CD14-positive monocyte (primary cell): ENCODE measurements at regions not wholly inside any gene's neighbourhood (a gene's known extent, or its start where the extent isn't known, plus 50 kb on each side); places are given as distances from the start of the nearest gene placed in this dataset.

Source experiments
- DNase-seq, 3 donors: peaks; one replicate each; pipeline ENCODE4 v3.0.0-alpha.2; 2011 to 2022
- H2AFZ ChIP-seq: 2 replicates; pipeline ENCODE4 v1.6.0; 2012; ENCODE audit warnings: mild to moderate bottlenecking, low read depth, low read length, inconsistent platforms; ENCODE audit not compliant: insufficient read depth, poor library complexity, severe bottlenecking
- H3K27ac ChIP-seq, 2 donors: 1 replicate in 1 of 2; 2 replicates in 1 of 2; pipeline ENCODE4 v1.5.1; 2012 to 2013; ENCODE audit warnings: low read length in 2 of 2, control low read depth in 1 of 2, inconsistent platforms in 1 of 2, low read depth in 1 of 2, mild to moderate bottlenecking in 1 of 2
- H3K27me3 ChIP-seq, 2 donors: one replicate each; pipeline versions ENCODE4 v1.6.0 to v1.6.1; 2011 to 2013; ENCODE audit warnings: low read length in 2 of 2; ENCODE audit not compliant: control insufficient read depth in 2 of 2, insufficient read depth in 2 of 2
- H3K36me3 ChIP-seq, 2 donors: replicated peaks in 1 of 2; 1 replicate in 1 of 2; 2 replicates in 1 of 2; pipeline versions ENCODE4 v1.5.1 to v1.6.1; 2012 to 2013; ENCODE audit warnings: low read length in 2 of 2, control low read depth in 1 of 2, inconsistent platforms in 1 of 2, mild to moderate bottlenecking in 1 of 2; ENCODE audit not compliant: insufficient read depth in 2 of 2, control insufficient read depth in 1 of 2
- H3K4me1 ChIP-seq, 2 donors: 1 replicate in 1 of 2; 2 replicates in 1 of 2; pipeline versions ENCODE4 v1.5.1 to v1.6.1; 2012 to 2013; ENCODE audit warnings: low read length in 2 of 2, control low read depth in 1 of 2, inconsistent platforms in 1 of 2, mild to moderate bottlenecking in 1 of 2, moderate library complexity in 1 of 2; ENCODE audit not compliant: insufficient read depth in 2 of 2, control insufficient read depth in 1 of 2
- H3K4me2 ChIP-seq: replicated peaks from 2 replicates; pipeline ENCODE3; 2012; ENCODE audit warnings: low read length, moderate library complexity, mild to moderate bottlenecking; ENCODE audit not compliant: poor library complexity, severe bottlenecking; ENCODE audit errors: extremely low read depth
- H3K4me3 ChIP-seq, 3 experiments: fragments of 200-600 bp in 1 of 3; sonication (generic) in 1 of 3; replicated peaks in 1 of 3; 1 replicate in 2 of 3; 2 replicates in 1 of 3; pipeline ENCODE4 v1.5.1; 2011 to 2013; ENCODE audit warnings: low read length in 3 of 3, mild to moderate bottlenecking in 3 of 3, control low read depth in 2 of 3, low read depth in 2 of 3, inconsistent platforms in 1 of 3, moderate library complexity in 1 of 3
- H3K79me2 ChIP-seq: 2 replicates; pipeline ENCODE4 v1.6.0; 2012; ENCODE audit warnings: mild to moderate bottlenecking, control low read depth, inconsistent platforms, low read length, moderate library complexity; ENCODE audit not compliant: insufficient read depth
- H3K9ac ChIP-seq: 2 replicates; pipeline ENCODE4 v1.6.0; 2017; ENCODE audit warnings: low read length, mild to moderate bottlenecking; ENCODE audit not compliant: insufficient read depth, poor library complexity, severe bottlenecking
- H3K9me3 ChIP-seq, 2 donors: replicated peaks in 1 of 2; 1 replicate in 1 of 2; 2 replicates in 1 of 2; pipeline versions ENCODE4 v1.5.1 to v1.6.1; 2012 to 2013; ENCODE audit warnings: low read length in 2 of 2, control low read depth in 1 of 2; ENCODE audit not compliant: control insufficient read depth in 1 of 2, insufficient read depth in 1 of 2
- H4K20me1 ChIP-seq: 2 replicates; pipeline ENCODE4 v1.6.0; 2012; ENCODE audit warnings: mild to moderate bottlenecking, low read length, control low read depth, moderate library complexity; ENCODE audit not compliant: insufficient read depth
- H3K27ac Mint-ChIP-seq, 7 donors: one replicate each; pipeline ENCODE4 v1.8.0; 2020; ENCODE audit warnings: mild to moderate bottlenecking in 7 of 7, mixed read lengths in 7 of 7, moderate library complexity in 6 of 7, inconsistent platforms in 2 of 7
- H3K27me3 Mint-ChIP-seq, 3 donors: one replicate each; pipeline ENCODE4 v1.8.0; 2021 to 2022; ENCODE audit warnings: low read depth in 3 of 3, mild to moderate bottlenecking in 3 of 3, mixed read lengths in 3 of 3, moderate library complexity in 3 of 3, inconsistent platforms in 1 of 3
- H3K36me3 Mint-ChIP-seq, 2 donors: one replicate each; pipeline ENCODE4 v1.8.0; 2020; ENCODE audit warnings: mixed read lengths in 2 of 2, inconsistent platforms in 1 of 2, mild to moderate bottlenecking in 1 of 2
- H3K4me1 Mint-ChIP-seq: one replicate; pipeline ENCODE4 v1.8.0; 2020; ENCODE audit warnings: mild to moderate bottlenecking, mixed read lengths
- H3K4me3 Mint-ChIP-seq, 2 donors: one replicate each; pipeline ENCODE4 v1.8.0; 2020; ENCODE audit warnings: mild to moderate bottlenecking in 2 of 2, mixed read lengths in 2 of 2, moderate library complexity in 1 of 2
- H3K9me3 Mint-ChIP-seq, 7 donors: one replicate each; pipeline ENCODE4 v1.8.0; 2020 to 2022; ENCODE audit warnings: mixed read lengths in 7 of 7, mild to moderate bottlenecking in 6 of 7, moderate library complexity in 6 of 7, inconsistent platforms in 2 of 7
- WGBS: methylation state at CpG from one replicate; pipeline ENCODE4 v1.1.5; 2013; ENCODE audit warnings: missing lambda C conversion rate; ENCODE audit not compliant: insufficient coverage; 5-methylcytosine and 5-hydroxymethylcytosine counted together
- intact Hi-C, 2 donors: fragments of 100-400 bp; cut with micrococcal nuclease; formaldehyde crosslinking; loops; one replicate each; pipeline versions ENCODE4 v1.15.0 to v1.15.1; 2023
- TF ChIP-seq, protein P1 (sequence below): fragments of 200-600 bp; IDR thresholded peaks from one replicate; pipeline ENCODE4 v1.8.0; 2022; ENCODE audit warnings: antibody characterized with exemption, mild to moderate bottlenecking

DNA sequence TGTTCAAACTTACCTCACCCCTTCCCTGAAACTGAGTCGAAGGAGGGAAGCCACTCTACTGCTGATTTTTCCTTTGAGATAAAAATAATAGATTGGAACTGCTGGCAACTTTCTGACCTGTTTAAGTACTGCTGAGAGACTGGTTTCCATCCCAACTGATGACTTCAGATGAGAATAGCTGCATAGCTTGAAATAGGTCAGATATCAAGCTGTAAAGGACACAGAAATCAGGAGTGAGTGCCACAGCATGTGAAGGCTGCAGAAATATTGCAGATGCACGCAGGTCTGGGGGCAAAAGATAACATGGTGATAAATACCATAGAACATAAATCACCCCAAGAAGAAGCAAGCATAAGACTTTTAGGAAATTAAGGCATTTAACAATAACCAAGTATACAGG lies 923.2 kb downstream of the SH3BGRL start:
- Histone ChIP-seq H3K9me3 (no peaks in the 10 kb centered on the region), H3K27me3 (no peaks in the 10 kb centered on the region), H4K20me1 (no peaks in the 10 kb centered on the region), H3K4me3 (no peak overlapping the region), H3K4me1 (no peaks in the 10 kb centered on the region), H3K36me3 (no peaks in the 10 kb centered on the region), H2AFZ (no peak overlapping the region), H3K4me2 (no peak overlapping the region), H3K9ac (no peak overlapping the region), H3K79me2 (no peaks in the 10 kb centered on the region), H3K27ac (no peak overlapping the region)
- Mint-ChIP-seq H3K36me3 (no peaks in the 10 kb centered on the region), H3K9me3 (peaks cover 0 to 3% (median 0%) of the 10 kb centered on the region in 7 donors), H3K4me1 (no peaks in the 10 kb centered on the region), H3K4me3 (no peak overlapping the region), H3K27me3 (no peaks in the 10 kb centered on the region), H3K27ac (no peak overlapping the region)
- no CpG with 5 or more reads among the region's 2 CpGs for WGBS
- DNase-seq, result no peak
- intact Hi-C loops, result no loop called here
- TF ChIP-seq, protein P1, sequence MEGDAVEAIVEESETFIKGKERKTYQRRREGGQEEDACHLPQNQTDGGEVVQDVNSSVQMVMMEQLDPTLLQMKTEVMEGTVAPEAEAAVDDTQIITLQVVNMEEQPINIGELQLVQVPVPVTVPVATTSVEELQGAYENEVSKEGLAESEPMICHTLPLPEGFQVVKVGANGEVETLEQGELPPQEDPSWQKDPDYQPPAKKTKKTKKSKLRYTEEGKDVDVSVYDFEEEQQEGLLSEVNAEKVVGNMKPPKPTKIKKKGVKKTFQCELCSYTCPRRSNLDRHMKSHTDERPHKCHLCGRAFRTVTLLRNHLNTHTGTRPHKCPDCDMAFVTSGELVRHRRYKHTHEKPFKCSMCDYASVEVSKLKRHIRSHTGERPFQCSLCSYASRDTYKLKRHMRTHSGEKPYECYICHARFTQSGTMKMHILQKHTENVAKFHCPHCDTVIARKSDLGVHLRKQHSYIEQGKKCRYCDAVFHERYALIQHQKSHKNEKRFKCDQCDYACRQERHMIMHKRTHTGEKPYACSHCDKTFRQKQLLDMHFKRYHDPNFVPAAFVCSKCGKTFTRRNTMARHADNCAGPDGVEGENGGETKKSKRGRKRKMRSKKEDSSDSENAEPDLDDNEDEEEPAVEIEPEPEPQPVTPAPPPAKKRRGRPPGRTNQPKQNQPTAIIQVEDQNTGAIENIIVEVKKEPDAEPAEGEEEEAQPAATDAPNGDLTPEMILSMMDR, result no peak

DNA sequence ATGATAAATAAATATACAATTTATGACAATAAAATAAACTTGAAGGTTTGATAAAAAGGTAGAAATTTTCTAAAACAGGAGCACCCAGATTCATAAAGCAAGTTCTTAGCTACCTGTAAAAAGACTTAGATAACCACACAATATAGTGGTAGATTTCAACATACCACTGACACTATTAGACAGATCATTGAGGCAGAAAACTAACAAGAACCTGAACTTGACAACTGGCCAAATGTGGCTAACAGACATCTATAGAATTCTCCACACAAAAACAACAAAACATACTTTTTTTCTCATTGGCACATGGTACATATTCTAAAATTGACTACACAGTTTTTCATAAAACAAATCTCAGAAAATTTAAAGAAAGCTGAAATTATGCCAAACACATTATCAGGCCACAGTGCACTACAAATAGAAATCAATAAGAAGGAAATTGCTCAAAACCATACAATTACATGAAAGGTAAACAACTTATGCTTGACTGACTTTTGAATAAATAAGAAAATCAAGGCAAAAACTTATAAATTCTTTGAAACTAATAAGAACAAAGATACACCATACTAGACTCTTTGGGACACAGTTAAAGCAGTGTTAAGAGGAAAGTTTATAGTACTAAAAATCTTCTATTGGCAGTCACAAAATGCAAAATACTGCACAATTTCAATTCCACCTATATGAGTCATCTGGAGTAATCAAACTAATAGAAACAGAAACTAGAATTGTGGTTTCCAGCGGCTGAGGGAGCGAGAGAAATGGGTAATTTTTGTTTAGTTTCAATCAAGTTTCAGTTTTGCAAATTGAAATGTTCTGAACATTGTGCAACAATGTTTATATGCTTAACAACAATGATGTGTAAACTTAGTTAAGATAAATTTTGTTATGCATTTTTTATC lies 925.6 kb downstream of the SH3BGRL start:
- Histone ChIP-seq H3K9me3 (no peaks in the 10 kb centered on the region), H3K27ac (no peak overlapping the region), H3K4me2 (no peak overlapping the region), H3K4me1 (no peaks in the 10 kb centered on the region), H3K4me3 (no peak overlapping the region), H3K79me2 (no peaks in the 10 kb centered on the region), H3K36me3 (no peaks in the 10 kb centered on the region), H3K27me3 (no peaks in the 10 kb centered on the region), H2AFZ (no peak overlapping the region), H4K20me1 (no peaks in the 10 kb centered on the region), H3K9ac (no peak overlapping the region)
- intact Hi-C loops, result no loop called here
- TF ChIP-seq, protein P1, result no peak
- H3K27me3 Mint-ChIP-seq, result no peaks in the 10 kb centered on the region
- DNase-seq, result no peak
- no peaks in the 10 kb centered on the region for H3K36me3 Mint-ChIP-seq
- WGBS, result 80% methylated on average over 2 of the region's 2 CpGs
- H3K9me3 Mint-ChIP-seq, result peaks cover 0 to 4% (median 0%) of the 10 kb centered on the region in 7 donors
- H3K4me3 Mint-ChIP-seq, result no peak overlapping the region
- no peak overlapping the region for H3K27ac Mint-ChIP-seq
- no peaks in the 10 kb centered on the region for H3K4me1 Mint-ChIP-seq
